GM04504 (cell line): ENCODE measurements at regions not wholly inside any gene's neighbourhood (a gene's known extent, or its start where the extent isn't known, plus 50 kb on each side); places are given as distances from the start of the nearest gene placed in this dataset.
"Not testable (repeated sequence)": the region's sequence is repeated elsewhere in the genome, so short reads cannot be mapped to it uniquely, and the experiment has no call there.

ENCODE experiments used
- DNase-seq: peaks from one replicate; pipeline ENCODE4 v3.0.0-alpha.2; 2012; ENCODE audit warnings: low read depth

DNA sequence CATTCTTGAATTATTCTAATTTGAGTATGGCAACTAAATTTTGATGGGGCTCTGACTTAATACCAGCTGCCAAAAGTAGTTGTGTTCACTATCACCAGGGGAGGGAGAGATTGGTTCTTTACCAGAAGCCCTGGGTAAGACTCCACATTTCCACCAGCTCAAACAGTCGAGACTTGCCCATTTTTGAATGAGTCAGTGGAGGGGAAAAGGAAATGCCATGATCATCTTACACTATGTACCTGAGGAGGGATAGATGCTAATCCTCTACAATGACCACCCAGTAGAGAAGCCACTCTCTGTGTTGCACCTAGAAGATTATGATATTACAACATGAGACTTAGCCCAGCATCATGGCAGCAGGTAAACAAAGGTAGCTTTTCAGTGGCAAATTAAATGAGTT is 77.0 kb upstream of the SGK1 start:
- DNase-seq, result no peak

DNA sequence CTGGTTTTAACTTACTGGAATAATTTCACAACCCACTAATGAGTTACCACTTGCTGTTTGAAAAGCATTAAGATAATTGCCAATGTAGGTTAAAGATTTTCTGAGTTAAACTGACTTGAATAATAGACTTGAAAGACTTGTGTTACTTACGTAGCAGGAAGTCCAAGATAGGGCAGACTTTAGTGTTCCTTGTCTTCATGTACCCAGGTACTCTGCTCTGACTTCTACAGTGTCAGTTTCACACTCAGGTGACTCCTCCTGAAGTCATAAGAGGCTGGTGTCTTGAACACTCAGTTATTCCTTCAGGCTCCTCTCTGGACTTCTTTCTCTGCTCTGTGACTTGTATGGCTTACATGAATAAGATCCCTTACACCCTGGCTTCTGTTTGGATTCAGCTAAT is 76.3 kb upstream of the SGK1 start:
- no peak for DNase-seq

- DNase-seq, result no peak
These were observed 73.3 kb upstream of the SGK1 start for GRCh38 chr6:134391205-134391604.

DNA sequence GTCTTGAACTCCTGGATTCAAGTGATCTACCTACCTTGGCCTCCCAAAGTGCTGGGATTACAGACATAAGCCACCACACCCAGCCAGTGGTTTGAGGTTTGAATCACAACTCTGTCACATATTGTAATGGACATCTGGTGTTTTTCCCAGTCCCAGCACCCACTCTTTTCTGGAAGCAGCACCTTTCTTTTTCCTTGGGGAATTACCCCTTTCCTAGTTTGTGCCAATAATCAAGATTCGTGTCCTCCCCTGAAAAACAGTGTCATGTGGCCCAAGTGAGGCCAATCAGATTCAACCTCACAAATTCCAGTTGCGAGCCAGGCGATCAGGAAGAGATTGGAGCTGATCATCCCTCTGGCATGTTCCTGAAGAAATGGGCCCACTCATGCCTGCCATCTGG is 71.7 kb upstream of the SGK1 start:
- no peak for DNase-seq

DNA sequence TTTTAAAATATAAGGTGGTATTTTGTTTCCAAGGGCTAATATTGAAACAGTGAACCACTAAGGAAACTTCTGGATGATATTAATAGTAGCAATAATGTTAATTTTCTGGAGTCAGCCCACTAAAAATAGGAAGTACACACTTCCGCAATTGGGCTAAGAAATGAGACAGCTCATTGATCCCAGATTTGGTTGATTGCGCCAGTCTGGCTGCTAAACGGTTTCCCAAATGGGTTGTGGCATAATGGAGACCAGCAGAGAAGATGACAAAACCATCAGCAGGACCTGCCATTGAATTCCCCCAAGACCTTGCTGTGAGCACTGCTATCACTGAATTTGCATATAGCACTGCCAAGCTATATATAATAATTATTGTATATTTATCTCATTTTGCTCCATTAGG is 71.2 kb upstream of the SGK1 start:
- no peak for DNase-seq

DNA sequence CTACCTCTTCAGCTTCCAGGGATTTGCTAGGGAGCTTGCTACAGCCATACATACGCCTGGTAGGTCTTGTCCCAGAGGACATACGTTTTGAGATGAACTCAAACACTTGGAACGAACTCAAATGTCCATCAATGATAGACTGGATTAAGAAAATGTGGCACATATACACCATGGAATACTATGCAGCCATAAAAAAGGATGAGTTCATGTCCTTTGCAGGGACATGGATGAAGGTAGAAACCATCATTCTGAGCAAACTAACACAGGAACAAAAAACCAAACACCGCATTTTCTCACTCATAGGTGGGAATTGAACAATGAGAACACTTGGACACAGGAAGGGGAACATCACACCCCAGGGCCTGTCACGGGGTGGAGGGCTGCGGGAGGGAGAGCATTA is 68.6 kb upstream of the SGK1 start:
- not testable (repeated sequence) for DNase-seq

- no peak for DNase-seq
These were observed 64.0 kb upstream of the SGK1 start for GRCh38 chr6:134381959-134382358.

DNA sequence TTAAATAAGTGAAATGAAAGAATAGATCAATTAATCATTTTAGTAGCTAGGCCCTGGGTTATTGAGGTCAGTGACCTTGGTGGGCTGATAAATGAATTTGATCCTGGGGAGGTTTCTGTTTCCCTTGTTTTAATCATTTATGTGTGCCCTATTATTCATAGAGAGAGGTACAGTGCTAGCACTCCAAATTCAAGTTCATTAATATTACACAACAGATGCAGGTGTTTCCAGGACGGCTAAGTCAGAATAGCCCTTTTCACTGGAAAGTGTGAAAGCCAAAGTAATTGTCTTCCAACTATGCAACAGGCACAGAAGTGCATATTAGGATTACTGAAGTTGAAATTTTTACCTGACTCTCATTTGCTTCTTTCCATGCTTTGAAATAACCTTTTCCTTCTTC is 61.7 kb upstream of the SGK1 start:
- DNase-seq, result no peak

GRCh38 chr6:134379076-134379475 is 61.2 kb upstream of the SGK1 start:
- DNase-seq, result no peak

DNA sequence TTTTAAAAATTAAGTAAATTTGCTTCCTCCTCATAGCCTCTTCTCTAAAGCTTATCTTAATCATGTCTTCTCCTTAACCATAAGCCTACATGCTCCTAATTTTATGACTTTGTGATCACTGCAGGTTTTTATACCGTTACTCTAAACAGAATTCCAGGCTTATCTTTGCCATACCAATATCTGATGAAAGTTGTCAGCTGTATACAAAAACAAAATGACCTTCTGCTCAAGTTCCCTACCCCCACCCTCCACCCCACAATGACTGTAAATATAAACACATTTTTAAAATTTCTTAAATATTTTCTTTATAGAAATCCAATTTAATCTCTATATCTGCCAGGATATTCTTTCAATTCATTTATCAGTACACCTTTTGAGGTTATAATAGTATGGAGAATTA is 60.5 kb upstream of the SGK1 start:
- no peak for DNase-seq

GRCh38 chr6:134376785-134377184 is 58.9 kb upstream of the SGK1 start:
- no peak for DNase-seq

GRCh38 chr6:134375220-134375580 is 57.3 kb upstream of the SGK1 start:
- no peak for DNase-seq

DNA sequence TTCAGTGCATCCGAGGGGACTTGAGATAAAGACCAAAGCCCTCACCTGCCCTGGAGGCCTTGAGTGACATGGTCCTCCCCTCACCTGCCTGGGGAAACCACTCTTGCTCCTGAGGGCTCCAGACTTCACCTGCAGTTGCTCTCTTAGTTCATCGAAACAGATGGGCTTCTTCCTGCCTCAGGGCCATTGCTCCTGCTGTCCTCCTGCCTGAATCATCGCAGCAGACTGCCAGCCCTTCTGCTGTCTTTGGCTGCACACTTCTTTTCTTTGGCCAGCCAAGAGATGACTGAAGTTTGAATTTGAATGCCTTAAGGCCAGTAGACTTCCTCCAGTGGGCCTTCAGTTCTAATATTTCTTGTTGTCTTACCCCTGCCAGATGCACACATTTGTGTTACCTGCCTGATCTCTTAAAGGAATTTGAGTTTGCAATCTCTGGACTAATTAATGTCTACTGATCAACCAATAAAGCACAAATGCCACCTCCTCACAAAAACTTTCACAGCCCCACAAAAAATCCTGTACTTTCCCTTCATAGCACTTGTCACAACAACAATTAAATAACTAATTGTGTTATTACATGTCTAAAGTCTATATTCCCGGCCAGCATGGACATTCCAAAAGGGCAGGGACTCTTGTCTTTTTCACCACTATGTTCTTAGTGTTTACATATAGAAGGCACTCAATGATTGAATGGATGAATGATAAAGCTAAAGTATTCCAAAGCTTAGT is 56.7 kb upstream of the SGK1 start:
- DNase-seq, result no peak

GRCh38 chr6:134373993-134374392 is 56.1 kb upstream of the SGK1 start:
- no peak for DNase-seq

- no peak for DNase-seq
These were observed 55.5 kb upstream of the SGK1 start for GRCh38 chr6:134373282-134373922.

DNA sequence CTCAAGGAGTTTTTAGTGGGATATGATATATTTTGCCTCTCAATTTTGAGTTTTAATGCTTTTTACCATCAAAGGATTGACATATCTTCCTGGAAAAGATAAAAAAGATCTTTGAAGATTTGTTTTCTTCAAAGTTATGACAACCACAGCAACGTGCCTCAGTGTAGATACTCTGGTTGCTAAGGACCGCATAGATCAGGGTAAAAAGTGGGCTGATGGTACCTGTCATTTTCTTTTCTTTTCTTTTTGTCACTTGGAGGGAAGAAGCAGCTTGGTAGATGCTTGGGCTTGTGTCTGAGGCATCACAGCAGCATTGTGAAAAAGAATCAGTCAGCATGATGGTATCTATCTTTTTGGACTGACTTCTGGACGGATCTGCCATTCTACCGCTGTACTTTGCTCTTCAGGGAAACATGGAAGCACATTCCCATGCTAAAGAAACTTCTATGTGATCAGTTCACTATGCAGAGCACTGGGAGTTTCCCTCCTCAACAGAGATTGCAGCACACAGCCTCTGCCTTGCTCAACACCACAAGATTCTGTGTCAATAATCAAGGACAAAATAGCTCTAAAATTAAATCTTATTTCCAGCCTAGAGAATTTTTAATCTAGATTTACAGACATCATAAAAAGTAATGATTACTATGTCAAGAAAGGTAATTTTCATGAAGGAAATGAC is 54.8 kb upstream of the SGK1 start:
- no peak for DNase-seq

- no peak for DNase-seq
These were observed 50.8 kb upstream of the SGK1 start for GRCh38 chr6:134368670-134369069.
